22Rv1 (cell line): ENCODE measurements at regions not wholly inside any gene's neighbourhood (a gene's known extent, or its start where the extent isn't known, plus 50 kb on each side); places are given as distances from the start of the nearest gene placed in this dataset.

Experiments used
- ZFX ChIP-seq: fragments of 450-650 bp; IDR thresholded peaks from 2 replicates; pipeline ENCODE4 v1.6.1; 2017; ENCODE audit warnings: antibody characterized with exemption, borderline replicate concordance
- TF ChIP-seq, protein P1 (sequence below): fragments of 450-650 bp; IDR thresholded peaks from 2 replicates; pipeline ENCODE4 v1.5.1; 2017; ENCODE audit warnings: mild to moderate bottlenecking

- TF ChIP-seq, protein P1, sequence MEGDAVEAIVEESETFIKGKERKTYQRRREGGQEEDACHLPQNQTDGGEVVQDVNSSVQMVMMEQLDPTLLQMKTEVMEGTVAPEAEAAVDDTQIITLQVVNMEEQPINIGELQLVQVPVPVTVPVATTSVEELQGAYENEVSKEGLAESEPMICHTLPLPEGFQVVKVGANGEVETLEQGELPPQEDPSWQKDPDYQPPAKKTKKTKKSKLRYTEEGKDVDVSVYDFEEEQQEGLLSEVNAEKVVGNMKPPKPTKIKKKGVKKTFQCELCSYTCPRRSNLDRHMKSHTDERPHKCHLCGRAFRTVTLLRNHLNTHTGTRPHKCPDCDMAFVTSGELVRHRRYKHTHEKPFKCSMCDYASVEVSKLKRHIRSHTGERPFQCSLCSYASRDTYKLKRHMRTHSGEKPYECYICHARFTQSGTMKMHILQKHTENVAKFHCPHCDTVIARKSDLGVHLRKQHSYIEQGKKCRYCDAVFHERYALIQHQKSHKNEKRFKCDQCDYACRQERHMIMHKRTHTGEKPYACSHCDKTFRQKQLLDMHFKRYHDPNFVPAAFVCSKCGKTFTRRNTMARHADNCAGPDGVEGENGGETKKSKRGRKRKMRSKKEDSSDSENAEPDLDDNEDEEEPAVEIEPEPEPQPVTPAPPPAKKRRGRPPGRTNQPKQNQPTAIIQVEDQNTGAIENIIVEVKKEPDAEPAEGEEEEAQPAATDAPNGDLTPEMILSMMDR = no peak
- no peak for TF ChIP-seq ZFX
Observed at GRCh38 chr7:67341153-67341768, 344.6 kb downstream of the TYW1 start.
